ENCODE measurements at regions not wholly inside any gene's neighbourhood (a gene's known extent, or its start where the extent isn't known, plus 50 kb on each side); places are given as distances from the start of the nearest gene placed in this dataset.

DNA sequence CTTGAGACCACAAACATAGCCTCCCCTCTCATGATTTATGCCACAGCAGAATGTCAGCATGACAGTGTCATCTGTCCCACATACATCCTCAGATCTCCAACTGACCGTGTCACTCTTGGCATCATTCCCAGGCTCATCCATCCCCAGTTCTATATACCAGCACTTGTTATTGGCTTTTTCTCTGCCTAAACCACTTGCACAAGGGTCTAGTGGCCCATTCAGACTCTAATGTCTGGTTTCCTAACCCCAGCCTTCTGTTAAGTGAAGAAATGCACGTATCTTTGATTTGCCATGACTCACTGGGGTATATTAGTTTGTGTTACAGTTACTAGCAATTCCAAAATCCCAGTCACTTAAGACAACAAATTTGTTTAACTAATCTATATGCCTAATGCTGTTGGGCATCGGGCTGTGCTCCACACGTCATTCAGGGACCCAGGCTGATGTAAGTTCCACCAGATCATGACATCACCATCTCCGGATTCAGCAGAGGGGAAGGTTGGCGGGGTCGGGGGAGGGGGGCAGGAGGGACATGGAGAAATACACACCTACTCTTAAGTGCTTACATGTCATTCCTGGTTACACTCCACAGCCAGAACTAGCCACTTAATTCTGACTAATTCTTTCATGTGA, 517.4 kb downstream of the BUD13 start:
- DNase-seq (ENCODE audit: low spot score), result no peak

- no peak for DNase-seq (ENCODE audit: low spot score)
These were observed 522.6 kb downstream of the BUD13 start for GRCh38 chr11:116250155-116250554.

DNA sequence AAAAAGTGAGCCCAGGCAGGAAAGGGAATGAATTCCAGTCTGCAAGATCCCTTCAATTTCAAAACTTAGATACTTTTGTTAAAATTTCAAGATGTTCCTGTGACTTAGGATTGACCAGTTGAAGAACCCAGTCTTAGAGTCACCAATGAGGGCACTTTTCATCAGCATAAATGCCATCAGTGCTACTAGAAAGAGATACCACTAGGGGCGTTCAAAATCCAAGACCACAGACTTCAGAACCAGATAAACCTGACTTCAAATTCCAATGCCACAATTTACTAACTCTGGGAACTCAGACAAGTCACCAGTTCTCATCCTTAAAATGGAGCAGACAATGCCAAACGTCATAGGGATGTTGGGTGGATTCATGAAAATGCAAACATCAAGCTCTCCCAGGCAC, 523.2 kb downstream of the BUD13 start:
- no peak for DNase-seq (ENCODE audit: low spot score)

DNA sequence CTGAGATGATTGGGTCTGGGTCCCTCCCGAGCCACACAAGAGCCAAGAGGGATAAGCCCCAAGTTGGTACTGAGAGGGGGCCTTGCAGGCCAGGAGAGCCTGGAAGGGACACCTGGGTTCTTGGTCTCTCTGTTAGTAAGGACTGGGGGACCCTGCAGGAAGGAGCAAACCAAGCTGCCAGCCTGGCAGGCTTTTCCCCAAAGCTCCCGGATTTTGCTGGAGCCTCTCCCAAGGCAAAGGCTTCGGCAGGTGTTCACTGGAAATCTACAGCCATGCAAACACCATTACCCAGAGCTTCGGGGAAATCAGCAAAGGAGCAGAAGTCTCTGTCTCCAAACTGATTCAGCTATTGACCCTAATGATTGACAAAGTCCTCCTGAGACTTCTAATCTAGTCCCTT, 527.9 kb downstream of the BUD13 start:
- DNase-seq (ENCODE audit: low spot score), result no peak

DNA sequence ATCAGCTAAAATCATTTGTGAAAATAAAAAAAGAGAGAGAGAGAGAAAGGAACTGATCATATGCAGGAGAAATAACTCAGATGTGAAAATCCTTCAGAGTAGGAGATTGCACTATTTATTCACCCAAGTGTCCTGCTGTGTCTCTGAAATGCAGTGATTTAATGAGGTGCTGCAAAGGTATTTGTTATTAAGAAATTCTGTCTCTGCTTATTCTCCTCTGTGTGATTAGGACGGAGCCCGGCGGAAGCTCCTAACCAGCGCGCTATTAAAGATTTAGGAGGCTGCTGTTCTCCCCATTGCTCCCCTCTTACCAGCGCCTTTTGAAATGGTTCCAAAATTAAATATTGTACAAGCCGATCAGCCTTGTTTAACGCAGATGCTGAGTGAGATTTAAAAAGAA, 528.3 kb downstream of the BUD13 start:
- no peak for DNase-seq (ENCODE audit: low spot score)

GRCh38 chr11:116243991-116244390, 528.8 kb downstream of the BUD13 start:
- DNase-seq (ENCODE audit: low spot score), result no peak

GRCh38 chr11:116242006-116242405, 530.8 kb downstream of the BUD13 start:
- DNase-seq (ENCODE audit: low spot score), result no peak

DNA sequence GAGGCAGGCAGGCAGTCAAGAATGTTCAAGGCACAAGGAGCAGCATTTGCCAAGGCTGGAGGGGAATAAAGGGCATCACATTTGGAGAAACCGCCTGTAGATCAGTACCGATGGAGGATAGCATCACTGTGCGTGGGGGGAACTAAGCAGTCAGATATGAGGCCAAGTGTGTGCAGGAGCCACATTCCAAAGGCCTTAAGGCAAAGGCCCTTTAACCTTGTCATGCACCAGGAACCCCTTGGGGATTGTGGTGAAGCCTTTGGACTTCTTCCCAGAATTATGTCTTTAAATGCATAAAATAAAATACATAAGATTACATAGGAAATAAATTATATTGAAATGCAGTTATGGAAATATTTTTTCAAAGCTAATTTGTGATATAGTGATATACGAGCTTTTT, 532.1 kb downstream of the BUD13 start:
- DNase-seq (ENCODE audit: low spot score), result no peak

GRCh38 chr11:116239247-116239646, 533.5 kb downstream of the BUD13 start:
- no peak for DNase-seq (ENCODE audit: low spot score)

- no peak for DNase-seq (ENCODE audit: low spot score)
These were observed 537.7 kb downstream of the BUD13 start for GRCh38 chr11:116234989-116235568.

- no peak for DNase-seq (ENCODE audit: low spot score)
These were observed 539.2 kb downstream of the BUD13 start for GRCh38 chr11:116233561-116233960.

DNA sequence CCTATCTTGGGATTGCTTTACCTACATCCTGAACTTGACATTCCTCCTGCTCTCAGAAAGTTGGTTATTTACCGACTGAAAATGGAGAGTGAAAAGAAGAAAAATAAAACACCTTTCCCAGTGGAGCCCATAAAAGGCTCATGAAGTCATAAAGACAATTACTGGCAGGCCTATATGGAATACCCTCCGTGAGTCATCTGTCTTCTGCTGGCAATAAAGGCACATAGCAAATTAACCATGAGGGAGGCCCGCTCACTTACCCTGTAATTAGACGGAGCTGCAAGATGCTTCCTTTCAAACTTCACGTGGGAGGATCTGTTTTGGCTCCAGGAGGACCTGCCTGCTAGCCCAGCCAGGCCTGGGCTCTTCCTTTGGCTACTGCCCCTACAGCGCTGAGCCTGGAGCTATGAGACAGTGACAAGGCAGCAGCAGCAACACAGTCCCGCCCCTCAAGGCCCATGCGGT, 540.4 kb downstream of the BUD13 start:
- DNase-seq (ENCODE audit: low spot score), result no peak

DNA sequence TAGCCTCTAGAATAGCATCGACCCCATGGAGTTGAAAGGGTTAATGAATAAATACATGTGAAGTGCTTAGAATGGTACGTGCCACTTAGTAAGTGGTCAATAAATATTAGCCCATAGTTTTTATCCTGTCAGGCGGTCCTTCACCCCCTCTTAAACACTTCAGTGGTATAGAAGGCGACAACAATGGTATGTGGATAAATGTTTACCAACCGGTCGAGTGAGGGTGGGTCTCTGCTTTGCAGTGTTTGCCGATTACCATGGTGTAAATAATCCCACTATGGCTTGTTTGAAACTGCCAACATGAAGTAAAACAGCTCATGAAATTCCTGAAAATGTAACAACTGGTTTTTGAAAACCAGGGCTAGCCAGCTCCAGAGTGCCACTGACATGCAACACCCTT, 541.2 kb downstream of the BUD13 start:
- no peak for DNase-seq (ENCODE audit: low spot score)

DNA sequence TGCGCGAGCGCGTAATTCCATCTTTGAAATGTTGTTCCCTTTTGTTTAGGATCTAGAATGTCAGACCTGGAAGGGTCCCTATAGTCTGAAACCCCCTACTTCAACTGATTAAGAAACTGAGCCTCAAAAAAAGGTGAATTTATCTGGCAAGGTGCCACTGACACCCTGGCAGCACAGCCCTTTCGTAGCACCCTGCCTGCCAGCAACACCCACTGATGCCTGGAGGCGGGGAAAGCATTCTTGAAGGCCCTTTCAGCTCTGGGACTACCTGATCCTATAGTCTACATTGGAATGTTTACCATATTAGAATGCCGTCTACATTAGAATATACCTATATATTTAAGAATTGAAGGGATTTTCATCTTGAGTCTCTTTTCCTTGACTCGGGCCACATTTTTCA, 542.3 kb downstream of the BUD13 start:
- DNase-seq (ENCODE audit: low spot score), result no peak

DNA sequence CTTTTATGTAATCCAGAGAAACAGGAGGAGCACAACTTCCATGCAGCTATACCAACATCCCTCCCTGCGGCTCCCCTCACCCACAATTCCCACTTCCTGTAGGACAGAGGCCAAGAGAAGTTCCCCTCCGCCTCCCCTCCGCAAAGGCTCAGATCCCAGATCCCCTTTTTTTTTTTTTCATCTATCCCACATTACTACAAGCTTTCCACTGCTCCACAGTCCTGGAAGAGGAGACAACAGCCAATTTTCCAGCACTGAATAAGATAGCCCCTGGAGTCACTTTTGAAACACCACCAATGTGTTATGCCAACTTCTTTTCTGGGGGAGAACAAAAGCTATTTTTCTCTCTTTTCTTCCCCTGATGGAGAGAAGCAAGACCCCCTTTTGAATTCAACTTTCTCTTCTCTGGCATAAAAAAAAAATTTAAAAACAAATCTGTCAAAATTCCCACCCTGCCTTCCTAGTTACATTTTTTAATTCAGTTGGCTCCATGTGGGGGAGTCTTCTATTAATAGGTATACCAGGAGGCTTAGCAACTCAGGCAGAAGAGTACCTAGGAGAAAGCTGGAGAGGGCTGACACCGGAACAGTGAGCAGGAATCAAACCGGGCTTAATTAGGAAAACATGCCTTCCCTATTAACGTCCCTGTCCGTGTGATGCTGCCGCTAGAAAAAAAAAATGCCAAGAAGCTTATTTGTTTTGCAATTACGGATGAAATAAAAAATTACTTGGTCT, 543.4 kb downstream of the BUD13 start:
- no peak for DNase-seq (ENCODE audit: low spot score)

- DNase-seq (ENCODE audit: low spot score), result no peak
These were observed 546.1 kb downstream of the BUD13 start for GRCh38 chr11:116226731-116227130.

DNA sequence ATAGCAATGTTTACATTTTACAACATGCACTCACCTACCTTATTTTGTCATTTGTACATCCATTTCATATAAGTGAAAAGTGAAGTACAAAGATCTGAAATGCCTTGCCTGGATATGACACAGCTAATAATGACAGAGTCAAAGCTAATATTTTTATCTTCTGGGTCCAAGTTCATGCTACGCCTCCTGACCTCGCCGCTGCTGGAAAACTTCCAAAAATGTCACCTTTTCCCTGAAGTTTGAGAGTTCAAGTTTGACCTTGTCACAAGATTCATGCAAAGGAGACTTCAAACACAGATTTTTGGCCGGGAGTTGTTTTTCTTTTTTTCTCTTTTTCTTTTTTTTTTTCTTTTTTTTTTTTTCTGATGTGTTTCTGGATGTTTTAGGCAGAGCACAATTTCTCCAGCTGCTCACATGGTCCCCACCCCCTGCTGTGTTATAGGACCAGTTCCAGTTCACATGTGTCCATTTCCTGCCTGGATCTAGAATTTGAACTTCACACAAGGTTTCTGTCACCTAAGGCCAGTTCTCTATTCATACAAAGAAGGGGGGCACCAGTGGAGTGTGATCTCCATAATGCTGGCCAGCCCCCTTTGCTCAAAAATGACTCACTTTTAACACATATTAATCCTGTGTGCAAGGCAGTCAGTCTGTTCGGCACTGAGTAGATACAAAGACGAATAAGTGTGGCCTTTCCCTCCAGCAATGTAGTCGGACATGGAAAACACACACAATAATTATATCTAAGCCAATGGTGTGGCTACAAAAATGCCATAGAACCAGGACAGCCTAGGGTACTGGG, 546.8 kb downstream of the BUD13 start:
- DNase-seq (ENCODE audit: low spot score), result no peak

GRCh38 chr11:116225236-116225635, 547.6 kb downstream of the BUD13 start:
- DNase-seq (ENCODE audit: low spot score), result no peak

DNA sequence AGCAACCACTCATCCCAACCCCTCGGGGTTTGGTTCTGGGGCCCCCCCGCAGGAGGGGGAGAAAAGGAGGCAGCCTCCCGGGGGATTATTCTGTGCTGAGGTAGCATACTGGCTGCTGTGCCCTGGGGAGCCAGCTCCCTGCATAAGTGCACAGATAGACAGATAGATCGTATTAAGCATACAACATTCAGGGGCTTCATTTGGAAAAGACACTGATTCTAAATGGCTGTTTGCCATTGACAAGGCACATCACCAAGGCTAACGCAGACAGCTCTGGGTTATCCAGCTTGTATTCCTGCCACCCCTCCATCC, 547.9 kb downstream of the BUD13 start:
- no peak for DNase-seq (ENCODE audit: low spot score)

DNA sequence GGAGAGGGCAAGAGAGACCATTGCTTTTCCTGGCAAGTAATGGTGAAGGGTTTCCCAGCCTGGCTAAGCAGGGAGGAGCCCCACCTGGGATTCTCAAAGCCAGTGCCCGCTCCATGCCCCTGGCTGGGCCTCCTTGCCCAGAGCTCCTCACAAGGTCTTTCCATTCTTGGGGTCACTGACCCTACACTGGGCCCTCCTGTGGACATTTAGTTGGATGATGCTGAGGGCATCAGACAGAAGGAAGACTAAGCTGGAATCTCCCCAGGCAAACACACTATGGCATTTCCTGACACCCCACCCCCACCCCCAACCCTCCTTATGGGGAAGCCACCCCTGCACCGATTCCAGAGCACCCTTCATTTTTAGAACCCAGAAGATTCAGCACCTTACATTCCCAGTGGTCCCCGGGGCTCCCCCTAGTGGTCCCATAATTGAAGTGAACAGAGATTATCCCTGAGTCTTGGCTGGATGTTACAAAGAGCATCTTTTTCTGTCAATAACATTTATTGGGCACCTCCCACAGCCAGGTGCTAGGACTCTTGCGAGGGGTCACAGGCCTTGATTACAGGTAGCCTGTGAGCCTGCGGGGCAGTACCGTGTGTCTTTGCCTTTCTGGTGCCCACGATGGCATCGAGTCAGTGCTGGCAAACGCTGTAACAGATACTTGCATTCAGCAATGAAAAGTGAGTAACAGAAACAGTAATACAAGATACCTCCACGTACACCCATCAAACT, 548.5 kb downstream of the BUD13 start:
- peak; percentile 34 for DNase-seq (ENCODE audit: low spot score)

- DNase-seq (ENCODE audit: low spot score), result no peak
These were observed 551.4 kb downstream of the BUD13 start for GRCh38 chr11:116221351-116221750.

- no peak for DNase-seq (ENCODE audit: low spot score)
These were observed 553.6 kb downstream of the BUD13 start for GRCh38 chr11:116219171-116219635.

Measured in HuH-7.5 (cell line).